22Rv1 (cell line): ENCODE measurements at regions not wholly inside any gene's neighbourhood (a gene's known extent, or its start where the extent isn't known, plus 50 kb on each side); places are given as distances from the start of the nearest gene placed in this dataset.

Experiments
- ZFX ChIP-seq: fragments of 450-650 bp; IDR thresholded peaks from 2 replicates; pipeline ENCODE4 v1.6.1; 2017; ENCODE audit warnings: antibody characterized with exemption, borderline replicate concordance
- TF ChIP-seq, protein P1 (sequence below): fragments of 450-650 bp; IDR thresholded peaks from 2 replicates; pipeline ENCODE4 v1.5.1; 2017; ENCODE audit warnings: mild to moderate bottlenecking

DNA sequence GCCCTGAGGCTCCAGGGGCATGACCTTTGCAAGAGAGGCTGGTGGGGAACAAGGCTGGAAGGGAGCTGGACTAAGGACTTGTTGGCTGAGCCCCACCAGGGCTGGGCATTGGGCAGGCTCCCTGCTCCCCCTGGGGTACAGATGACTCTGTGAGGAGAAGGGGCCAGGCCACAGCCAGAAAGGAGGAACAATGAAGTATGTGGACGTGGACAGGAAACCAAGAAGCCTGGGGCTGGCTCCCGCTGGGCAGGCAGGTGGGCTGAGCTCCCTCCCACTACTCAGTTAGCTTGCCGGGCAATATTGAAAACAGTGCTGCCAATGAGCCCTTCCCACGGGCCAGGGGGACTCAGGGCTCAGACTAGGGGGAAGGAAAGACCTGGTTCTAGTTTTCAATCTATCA lies 66.1 kb upstream of the SPTLC1 start:
- TF ChIP-seq, protein P1, sequence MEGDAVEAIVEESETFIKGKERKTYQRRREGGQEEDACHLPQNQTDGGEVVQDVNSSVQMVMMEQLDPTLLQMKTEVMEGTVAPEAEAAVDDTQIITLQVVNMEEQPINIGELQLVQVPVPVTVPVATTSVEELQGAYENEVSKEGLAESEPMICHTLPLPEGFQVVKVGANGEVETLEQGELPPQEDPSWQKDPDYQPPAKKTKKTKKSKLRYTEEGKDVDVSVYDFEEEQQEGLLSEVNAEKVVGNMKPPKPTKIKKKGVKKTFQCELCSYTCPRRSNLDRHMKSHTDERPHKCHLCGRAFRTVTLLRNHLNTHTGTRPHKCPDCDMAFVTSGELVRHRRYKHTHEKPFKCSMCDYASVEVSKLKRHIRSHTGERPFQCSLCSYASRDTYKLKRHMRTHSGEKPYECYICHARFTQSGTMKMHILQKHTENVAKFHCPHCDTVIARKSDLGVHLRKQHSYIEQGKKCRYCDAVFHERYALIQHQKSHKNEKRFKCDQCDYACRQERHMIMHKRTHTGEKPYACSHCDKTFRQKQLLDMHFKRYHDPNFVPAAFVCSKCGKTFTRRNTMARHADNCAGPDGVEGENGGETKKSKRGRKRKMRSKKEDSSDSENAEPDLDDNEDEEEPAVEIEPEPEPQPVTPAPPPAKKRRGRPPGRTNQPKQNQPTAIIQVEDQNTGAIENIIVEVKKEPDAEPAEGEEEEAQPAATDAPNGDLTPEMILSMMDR = no peak
- TF ChIP-seq ZFX = no peak
